Left hindlimb (tissue), 1 donor: ENCODE measurements at regions not wholly inside any gene's neighbourhood (a gene's known extent, or its start where the extent isn't known, plus 50 kb on each side); places are given as distances from the start of the nearest gene placed in this dataset.

ENCODE experiments used
- DNase-seq: peaks from one replicate; pipeline ENCODE4 v3.0.0-alpha.2; 2018

DNA sequence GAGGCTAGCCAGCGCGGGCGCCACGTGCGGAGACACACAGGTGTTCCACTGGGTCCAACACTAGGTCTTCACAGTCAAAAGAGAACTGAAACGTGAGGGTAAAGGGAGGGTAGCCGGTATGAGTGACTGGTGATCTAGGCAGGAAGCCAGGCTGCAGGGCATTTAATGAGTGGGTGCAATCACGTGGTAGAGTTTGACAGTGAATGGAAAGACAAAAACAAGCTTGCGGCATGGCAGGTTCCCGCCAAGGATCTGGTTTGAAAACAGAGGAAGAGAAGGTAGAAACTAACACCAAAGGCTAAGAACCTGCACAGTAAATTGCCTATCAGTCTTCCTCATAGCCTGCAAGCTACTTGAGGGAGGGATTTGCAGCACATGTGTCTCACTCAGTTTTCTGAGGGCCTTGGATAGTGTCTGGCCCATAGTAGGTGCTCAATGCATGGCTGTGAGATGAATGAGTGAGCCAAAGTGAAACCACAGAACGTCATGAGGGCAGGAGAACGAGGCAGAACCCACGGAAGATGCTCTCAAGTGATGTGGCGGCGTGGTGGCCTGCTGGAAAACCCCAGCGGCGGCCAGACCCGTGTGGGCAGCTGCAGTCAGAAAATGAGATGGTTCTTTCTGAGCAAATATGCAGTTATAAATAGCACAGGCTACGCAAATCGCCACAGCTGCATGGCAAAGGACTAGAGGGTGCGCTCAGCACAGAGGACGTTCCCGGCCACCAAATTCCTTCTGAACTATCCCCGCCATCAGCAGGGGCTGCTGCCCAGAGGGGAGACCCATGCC is 183.6 kb upstream of the NFE2L3 start:
- peak; percentile 71 for DNase-seq

DNA sequence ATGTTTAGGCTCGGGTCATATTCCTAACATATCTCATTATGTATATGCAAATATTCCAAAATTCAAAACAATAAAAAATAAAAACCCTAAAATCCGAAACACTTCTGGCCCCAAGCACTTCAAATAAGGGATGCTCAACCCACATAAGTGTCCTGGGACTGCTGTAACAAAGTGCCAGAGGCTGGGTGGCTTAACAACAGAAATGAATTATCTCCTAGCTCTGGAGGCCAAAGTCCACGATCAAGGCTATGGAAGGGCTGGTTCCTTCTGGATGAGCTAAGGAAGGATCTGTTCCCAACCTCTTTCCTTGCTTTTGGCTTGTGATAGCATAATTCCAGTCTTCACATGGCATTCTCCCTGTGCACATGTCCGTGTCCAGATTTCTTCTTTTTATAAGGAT is 181.6 kb upstream of the NFE2L3 start:
- DNase-seq: no peak

DNA sequence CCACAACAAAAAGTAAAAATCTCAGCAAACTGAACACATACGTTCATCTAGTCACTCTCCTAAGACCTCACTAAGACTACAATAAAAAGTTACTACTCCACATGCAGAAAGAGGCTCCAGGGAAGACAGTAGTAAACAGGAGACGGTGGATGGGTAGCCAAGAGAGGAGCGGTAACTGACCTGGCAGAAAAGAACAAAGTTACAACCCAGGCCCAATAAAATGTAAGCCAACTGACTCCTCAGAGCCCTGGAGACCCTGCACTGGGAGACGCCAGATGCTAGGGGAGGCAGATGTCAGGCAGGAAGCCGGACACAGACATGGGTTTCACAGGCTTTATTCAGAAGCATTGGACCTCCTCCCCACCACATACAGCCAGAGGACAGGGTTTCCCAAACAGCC is 181.1 kb upstream of the NFE2L3 start:
- no peak for DNase-seq

DNA sequence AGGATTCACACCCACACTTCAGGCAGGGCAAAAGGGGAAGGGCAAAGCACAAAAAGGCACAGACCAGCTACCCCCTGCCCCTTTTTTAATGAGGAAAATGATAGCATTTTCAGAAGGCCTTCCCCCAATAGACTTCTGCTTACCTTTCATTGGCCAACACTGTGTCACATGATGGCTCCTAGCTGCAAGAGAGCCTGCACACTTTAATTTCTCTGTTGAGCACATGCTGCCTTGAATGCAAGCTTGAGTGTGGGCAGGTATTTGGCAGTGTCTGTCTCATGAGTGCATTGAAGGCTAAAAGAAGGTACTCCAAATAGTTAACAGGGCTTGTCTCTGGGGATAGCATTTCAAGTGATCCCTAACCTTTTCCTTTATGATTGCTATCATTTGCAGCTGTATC is 175.4 kb upstream of the NFE2L3 start:
- no peak for DNase-seq

DNA sequence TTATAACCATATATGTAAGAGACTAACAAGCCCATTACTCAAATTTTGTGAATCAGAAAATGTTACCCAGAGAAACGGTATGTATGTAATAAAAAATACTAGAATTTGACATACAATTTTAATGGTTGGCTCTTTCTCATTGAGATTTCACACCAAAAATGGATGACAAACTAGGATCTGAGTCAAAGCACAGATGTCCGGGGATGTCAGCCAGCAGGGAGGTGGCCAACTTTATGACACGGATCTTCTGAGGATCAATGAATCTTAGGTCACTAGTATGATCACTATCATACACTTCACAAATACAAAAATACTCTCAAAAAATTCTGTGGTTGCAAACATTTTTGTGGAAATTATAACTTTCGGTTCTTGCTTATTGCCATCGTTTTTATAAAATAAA is 173.5 kb upstream of the NFE2L3 start:
- no peak for DNase-seq

DNA sequence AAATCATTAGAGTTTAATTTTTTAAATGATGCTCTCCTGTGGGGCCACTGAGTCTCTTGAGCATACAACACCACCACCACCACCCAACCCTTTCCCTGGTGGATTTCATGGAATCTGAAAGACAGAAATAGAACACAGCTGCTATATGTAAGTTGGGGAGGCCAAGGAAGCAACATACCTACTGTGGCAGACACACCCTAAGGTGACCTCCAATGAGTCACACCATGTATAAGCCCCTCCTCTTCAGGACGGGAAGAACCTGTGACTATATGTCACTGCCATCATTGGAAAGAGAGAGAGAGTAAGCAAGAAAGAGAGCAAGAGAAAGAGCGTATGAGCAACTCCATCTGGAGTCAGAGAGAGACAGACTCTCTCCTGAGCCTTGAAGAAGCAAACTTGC is 172.4 kb upstream of the NFE2L3 start:
- no peak for DNase-seq

DNA sequence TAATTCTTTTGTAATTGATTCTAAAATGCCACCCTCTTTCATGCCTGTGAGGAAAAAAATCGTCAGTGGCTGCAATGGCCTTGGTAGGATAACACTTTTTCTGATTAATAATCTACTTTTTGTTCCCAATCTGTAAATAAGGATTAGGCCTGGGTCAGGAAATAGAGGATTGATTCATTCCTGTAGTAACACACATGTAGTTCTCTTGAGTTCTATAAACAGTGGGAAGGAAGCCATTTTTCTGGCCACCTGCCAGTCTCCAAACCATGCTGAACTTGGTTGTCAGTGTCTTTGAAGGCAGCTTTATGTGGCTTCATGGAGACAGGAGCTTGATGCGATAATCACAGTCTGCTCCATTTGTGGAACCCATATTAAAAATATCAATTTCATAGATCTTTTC is 169.3 kb upstream of the NFE2L3 start:
- no peak for DNase-seq

DNA sequence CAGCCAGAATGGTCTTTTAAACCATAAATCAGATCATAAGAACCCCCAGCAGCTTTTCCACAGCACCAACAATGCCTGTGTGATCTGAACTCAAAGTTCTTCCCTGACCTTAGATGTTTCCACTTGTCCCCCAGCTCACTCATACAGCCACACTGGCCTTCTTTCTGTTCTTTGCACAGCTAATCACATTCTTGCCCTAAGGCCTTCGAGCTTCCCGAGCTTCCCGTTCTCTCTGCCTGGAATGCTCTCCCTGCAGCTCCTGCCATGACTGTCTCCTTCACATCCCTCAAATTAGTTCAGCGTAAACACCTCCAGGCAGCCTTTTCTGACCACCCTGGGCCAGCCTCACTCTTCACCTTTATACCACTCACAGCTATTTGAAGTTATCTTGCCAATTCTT is 166.8 kb upstream of the NFE2L3 start:
- no peak for DNase-seq

DNA sequence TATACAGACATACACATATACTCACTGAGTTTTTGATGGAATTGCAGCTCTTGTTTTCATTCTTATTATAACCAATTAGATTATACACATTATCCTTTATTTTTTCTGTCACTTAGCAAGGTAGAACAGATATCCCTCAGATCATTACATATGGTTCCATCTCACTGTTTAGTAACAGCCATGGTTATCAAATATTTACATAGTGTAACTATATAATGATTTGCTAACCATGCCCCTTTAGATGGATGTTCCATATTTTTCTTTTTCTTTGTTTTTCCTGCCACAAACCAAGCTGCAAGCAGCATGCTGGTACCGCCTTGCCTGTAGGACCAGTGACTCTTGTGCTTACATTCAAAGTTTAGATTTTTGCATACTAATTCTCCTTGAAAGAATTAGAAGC is 163.4 kb upstream of the NFE2L3 start:
- DNase-seq: no peak

DNA sequence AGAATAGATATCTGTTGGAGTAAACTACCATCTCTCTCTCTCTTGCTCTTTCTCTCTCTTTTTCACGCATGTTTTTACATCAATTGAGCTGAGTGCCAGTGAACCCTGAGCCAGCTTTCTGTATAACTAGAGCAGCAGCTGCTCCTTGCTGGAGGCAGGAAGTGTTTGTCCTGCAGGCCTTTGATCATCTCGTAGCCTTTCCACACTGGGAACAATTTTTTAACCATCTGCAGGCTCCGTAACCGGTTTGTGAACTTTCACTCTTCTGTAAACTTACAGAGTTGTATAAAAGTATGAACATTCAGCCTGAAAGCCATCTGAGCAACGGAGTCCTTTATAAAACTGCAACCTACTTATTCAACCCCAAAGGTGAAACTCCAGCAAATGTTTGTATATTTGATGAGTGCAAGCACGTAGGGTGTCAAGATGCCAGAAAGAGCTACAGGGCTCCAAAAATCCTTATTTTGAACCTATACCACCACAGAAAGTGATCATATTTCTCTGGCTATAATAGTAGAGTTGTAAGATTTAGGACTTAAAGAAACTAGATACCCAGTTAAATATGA is 162.8 kb upstream of the NFE2L3 start:
- DNase-seq: no peak

DNA sequence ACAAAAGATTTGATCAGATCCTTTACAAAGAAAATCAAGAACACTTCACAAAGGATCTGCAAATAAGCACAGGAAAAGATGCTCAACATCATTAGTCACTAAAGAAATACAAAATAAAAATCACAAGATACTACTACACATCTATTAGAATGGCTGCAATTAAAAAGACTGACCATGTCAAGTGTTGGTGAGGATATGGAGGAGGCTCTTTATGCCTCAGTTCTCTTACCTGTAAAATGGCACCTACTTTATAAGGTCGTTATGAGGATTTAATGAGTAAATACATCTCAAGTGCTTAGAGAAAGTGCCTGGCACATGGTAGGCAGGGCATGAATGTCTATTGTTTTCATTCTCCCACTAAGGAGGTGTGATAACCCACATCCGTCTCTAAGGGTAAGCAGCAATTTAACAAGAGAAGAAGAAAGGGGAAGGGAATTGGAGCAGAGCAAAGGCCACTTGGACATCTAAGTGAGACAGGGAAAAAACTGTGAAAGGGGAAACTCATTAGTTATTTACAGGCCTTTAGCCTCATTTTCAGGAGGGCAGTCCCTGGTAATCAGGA is 157.5 kb upstream of the NFE2L3 start:
- DNase-seq: no peak

DNA sequence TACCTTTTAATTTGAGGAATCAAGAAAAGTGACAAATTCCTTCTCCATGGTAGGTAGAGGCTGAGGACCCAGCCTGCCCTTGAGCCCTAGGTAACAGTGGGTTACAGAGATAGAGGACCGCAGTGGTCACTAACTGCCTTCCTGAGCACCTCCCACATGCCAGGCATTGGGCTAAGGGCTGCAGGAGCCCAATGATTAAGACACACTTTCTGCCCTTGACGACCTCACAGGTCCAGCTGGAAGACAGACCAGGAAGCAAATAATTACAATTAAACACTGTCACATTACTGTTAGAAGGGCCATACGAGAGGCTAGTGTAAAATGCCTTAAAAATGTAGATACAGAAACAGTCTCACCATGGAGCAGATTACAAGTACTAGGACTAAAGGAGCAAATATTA is 156.8 kb upstream of the NFE2L3 start:
- DNase-seq: no peak

DNA sequence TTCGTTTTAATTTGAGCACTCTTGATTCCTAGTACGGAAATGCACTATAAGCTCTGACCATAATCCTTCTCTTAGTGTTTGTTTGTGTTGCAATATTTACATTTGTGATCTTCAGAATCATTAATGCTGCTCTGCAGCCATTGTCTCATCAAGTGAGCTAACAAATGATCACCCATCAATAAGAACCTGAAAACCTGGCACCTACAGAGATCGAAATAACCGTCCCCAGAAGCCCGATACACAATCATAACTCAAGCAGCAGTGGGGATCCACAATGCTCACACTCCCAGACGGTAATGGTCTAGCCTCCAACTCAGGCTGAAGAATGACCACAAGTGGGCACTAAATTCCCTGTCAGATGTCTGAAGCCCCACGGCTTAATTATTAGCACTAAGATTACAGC is 156.0 kb upstream of the NFE2L3 start:
- DNase-seq: no peak

DNA sequence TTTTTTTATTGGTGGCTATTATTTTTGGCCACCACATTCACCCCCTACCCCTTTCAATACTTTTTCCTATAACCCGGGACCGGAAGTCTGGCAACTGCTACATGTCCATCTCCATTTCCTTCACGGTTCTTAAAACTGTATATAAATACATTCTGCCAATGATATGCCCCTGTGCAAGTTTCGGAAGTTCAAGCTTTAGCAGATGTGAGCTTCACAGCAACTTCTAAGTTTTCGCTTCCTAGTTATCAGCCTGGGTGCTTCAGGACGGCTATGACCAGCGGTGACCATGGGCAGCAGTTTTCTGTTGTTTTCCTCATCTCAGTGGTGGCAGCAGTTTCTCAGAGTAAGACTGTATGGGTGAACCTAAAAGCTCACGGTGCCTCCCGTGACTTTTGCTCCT is 153.5 kb upstream of the NFE2L3 start:
- DNase-seq: no peak

DNA sequence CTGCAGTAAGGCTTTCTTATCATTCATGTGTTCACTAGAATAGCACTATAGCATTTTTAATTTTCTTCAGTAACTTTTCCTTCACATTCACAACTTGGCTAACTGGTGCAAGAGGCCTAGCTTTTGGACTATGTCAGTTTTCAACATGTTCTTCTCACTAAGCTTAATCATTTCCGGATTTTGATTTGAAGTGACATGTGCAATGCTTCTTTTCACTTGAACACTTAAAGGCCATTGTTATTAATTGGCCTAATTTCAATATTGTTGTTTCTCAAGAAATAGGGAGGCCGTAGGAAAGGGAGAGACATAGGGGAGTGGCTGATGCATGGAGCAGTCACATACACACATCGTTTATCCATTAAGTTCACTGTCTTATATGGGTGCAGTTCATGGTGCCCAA is 151.2 kb upstream of the NFE2L3 start:
- no peak for DNase-seq

DNA sequence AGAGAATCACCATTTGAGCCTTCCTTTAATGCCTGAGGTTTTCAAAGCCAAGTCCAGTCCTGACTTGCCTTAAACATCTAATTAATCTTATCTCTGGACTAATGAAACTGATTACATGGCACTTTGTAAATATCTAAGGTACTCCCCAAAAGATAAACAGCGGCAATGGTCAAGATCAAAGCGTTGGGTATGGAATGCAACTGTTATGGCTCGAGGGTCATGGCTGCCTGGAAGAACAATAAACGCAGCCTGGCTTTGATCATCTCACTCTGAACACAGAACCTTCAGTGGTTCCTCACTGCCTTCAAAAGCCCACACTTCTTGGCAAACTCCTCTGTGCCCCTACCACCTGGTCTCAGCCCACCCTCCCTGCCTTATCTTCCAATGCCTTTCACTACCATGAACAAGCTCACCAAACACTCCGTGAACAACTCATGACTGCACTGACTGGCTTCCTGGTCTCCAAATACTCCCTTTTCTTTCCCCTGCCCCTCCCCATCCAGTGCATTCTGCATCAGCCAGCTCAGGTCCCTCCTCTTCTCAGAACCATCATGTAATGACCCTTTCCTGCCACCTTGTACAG is 150.2 kb upstream of the NFE2L3 start:
- no peak for DNase-seq

DNA sequence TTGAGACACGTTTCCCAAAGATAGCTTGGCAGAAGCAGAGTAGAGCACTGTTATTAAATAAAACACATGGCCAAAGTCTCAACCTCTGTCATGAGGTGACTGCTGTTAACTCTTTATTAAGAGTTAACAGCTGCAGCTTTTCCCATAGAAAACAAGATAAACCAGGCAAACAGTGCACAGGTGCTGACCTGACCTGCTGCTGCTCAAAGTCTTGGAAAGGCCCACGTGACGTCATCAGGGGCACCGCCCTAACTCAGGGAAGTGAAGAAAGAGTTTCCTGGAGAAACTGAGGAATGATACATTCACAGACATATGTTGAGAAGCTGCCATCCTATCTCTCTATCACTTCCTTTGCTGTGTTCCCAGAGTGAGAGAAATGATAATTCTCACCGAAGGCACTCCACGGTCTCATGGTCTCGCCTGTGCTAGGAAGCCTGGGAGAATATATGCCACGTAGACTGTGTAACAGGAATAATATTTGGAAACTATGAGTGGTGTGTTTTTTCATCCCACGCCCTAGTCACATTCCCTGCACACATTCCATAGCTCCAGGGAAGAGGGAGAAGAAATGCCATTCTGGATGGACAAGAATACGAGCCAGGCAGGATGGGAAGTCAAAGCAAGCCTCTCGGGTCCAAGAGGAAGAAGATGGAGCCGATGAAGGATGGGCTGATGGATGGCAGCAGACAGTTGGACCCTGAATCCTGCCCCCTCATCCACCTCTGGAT is 146.2 kb upstream of the NFE2L3 start:
- no peak for DNase-seq

DNA sequence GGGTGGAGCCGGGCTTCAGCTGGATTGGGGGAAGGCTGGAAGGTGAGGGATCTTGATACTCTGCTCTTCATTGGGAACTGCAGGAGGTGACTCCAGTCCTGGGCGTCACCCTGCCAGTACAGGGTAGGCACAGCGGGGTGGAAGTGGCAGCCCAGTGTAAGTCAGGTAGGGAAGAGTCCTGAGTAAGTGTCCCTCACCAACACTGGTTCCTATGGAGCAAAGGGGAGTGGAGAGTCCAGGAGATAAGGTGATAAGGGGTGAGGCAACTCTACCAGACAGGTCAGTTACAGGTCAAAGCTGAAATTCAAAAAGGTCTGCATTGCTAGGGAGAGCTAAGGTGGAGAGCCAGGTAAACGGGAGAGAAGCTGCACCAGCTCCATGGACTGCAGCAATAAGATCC is 145.6 kb upstream of the NFE2L3 start:
- no peak for DNase-seq

DNA sequence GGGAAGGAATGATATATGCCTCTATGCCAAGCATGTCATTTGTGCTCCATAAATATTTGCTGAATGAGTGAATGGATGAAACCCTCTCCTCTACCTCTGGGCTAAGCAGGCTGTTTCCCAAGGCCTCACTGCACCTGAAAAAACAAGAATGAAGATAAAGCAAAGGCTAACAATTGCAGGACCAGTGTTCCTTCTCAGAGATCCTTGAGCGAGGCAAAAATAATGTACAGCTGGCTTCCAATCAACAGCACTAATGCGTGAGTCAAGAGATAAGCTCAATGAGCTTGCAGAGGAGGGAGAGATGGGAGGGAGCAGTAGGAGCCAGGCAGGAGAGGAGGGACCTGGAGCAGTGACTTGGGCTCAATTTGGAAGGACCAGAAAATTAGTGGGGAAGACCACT is 144.5 kb upstream of the NFE2L3 start:
- no peak for DNase-seq

DNA sequence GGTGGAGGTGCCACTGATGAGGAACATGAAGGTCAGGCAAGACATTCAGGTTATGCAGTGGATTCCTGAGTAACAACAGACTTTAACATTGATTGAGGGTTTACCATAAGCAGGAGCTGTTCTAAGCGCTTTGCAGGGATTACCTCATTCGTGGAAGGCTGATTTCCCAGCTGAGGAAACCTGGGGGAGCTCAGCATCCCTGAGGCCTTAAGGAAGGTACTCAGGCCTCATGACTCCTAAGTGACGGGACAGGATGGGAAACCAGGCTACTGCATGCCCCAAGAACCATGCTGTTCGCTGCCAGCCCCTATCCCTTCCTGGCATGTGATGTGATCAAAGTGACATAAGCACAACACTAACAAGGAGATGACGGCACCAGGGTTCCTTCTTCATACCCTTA is 143.6 kb upstream of the NFE2L3 start:
- no peak for DNase-seq

DNA sequence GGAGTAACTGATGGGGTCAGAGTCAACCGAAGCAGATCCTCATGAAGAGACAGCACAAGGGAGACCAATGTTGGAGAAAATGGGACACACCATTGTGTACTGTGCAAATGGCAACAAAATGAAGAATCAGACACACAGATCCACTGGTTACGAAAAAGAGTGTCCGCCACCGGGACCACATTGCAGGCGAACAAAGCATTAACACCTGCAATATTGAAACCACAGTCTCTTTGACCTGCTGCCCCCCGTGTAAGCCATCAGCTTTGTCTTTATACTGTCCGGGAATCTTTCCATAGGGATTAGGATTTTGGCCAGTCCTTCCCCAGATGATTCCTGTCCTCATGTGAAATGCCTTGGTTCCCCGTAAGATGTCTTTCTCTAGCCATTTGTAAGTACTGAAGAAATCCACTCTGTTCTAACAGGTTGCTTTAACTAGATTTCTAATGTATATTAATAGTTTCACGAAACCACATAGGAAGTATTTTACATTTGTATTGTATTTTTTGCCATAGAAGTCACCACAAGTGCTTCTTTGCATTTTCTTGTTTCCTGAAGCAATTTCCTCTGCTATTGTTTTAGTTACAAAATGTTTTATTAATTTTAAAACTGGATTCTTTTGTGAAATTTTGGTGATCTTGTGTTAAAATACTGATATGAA is 140.8 kb upstream of the NFE2L3 start:
- no peak for DNase-seq

DNA sequence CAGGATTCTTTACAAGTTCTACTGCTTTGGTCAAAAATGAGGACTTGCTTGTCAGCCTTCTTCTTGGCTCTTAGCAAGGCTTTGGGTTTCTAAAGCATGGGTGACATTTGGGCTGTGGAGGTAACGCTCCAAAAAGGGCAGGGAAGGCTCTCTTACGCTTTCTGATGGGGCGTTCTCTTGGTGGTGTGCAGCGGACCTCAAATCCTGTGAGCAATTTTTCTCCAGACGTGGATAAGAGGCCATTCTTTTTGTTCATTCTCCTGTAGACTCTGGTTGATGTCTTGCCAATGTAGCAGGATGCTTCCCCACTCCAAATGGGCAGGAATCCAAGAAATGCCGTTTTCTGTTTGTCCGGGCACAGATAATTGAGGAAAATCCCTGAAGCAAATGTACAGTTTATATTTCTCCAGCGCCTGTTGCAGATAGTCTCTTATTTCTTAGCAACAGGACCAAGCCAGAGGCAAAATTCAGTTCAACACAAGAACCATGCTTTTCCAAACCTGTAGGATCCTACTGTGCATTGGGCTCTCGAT is 138.4 kb upstream of the NFE2L3 start:
- DNase-seq: no peak

DNA sequence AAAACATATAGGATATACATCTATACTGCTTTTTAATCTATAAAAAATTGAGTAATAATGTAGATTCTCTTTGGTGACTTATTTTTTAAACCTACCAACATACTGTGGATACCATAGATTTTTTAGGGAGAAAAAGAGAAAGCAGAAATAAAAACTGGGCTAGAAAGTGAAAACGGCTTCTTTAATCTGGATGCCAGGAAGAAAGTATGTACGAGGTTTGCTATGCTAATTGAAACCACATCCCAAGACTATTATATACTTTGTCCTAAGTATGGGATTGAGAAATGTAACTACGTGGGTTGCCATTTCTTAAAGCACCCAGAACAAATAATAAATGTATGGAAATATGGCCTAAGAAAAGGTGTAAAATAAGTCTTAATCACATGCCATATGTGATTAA is 129.0 kb upstream of the NFE2L3 start:
- no peak for DNase-seq
